GM23338 (cell line): ENCODE measurements at regions not wholly inside any gene's neighbourhood (a gene's known extent, or its start where the extent isn't known, plus 50 kb on each side); places are given as distances from the start of the nearest gene placed in this dataset.

Source experiments
- CREB1 ChIP-seq: fragments of 250-450 bp; sonication (Bioruptor Pico); IDR thresholded peaks from 2 replicates; pipeline ENCODE4 v1.5.0; 2020; ENCODE audit warnings: low read depth, mild to moderate bottlenecking, moderate library complexity
- EZH2 ChIP-seq: fragments of 200-600 bp; sonication (generic); IDR thresholded peaks from one replicate; pipeline ENCODE4 v1.8.0; 2017; ENCODE audit warnings: antibody characterized with exemption, mild to moderate bottlenecking, low read depth; ENCODE audit not compliant: unreplicated experiment
- EZH2phosphoT487 ChIP-seq: fragments of 200-600 bp; sonication (generic); IDR thresholded peaks from one replicate; pipeline ENCODE4 v1.8.1; 2018; ENCODE audit warnings: antibody characterized with exemption; ENCODE audit not compliant: unreplicated experiment
- JUNB ChIP-seq: IDR thresholded peaks from one replicate; pipeline ENCODE4 v1.6.1; 2016; ENCODE audit warnings: antibody characterized with exemption; ENCODE audit not compliant: unreplicated experiment
- NANOG ChIP-seq: IDR thresholded peaks from 2 replicates; pipeline ENCODE4 v1.6.1; 2016; ENCODE audit warnings: antibody characterized with exemption, borderline replicate concordance
- POLR2AphosphoS5 ChIP-seq: IDR thresholded peaks from 2 replicates; pipeline ENCODE4 v1.6.1; 2016; ENCODE audit warnings: antibody characterized with exemption, low read depth
- STAT1 ChIP-seq: IDR thresholded peaks from one replicate; pipeline ENCODE4 v1.6.1; 2016; ENCODE audit warnings: antibody characterized with exemption; ENCODE audit not compliant: unreplicated experiment
- ZNF114 ChIP-seq: fragments of 250-450 bp; sonication (Bioruptor Pico); IDR thresholded peaks from 2 replicates; pipeline ENCODE4 v1.5.0; 2020; ENCODE audit warnings: mild to moderate bottlenecking, moderate library complexity
- ZNF331 ChIP-seq: fragments of 250-450 bp; sonication (Bioruptor Pico); IDR thresholded peaks from 2 replicates; pipeline ENCODE4 v1.5.0; 2020; ENCODE audit warnings: low read depth, mild to moderate bottlenecking, moderate library complexity
- TF ChIP-seq, protein P1 (sequence below), 2 experiments: fragments of 200-600 bp in 1 of 2; sonication (generic) in 1 of 2; conservative IDR thresholded peaks; 2 replicates each; pipeline versions ENCODE4 v1.5.1 to v1.6.1; 2016 to 2017; ENCODE audit warnings: antibody characterized with exemption in 2 of 2, low read depth in 2 of 2, mild to moderate bottlenecking in 2 of 2, moderate library complexity in 1 of 2
- TF ChIP-seq, protein P2 (sequence below): IDR thresholded peaks from one replicate; pipeline ENCODE4 v1.6.1; 2018; ENCODE audit warnings: antibody characterized with exemption; ENCODE audit not compliant: unreplicated experiment
- TF ChIP-seq, protein P3 (sequence below): IDR thresholded peaks from 2 replicates; pipeline ENCODE4 v1.6.1; 2016; ENCODE audit warnings: antibody characterized with exemption

DNA sequence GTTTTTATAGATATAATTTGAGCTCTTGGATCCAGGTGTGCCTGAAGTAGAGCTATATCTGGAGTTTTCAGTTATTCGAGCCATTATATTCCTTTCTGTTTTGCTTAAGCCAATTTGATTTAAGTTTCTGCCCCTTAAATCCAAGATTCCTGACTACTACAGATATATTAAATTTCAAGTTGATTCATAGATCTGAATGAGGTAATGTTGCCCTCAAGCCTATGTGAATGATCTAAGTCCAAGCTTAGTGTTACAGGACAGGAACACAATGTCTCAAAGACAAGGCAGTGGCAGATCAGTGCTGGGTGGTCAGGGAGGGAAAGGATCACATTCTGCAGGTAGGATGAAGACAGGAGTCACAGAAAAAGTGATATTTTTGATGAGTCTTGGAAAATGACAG is 75.7 kb upstream of the CTBP2 start:
- TF ChIP-seq POLR2AphosphoS5 (no peak), EZH2 (no peak), EZH2phosphoT487 (no peak), ZNF331 (CRISPR knock-in tag) (no peak), CREB1 (CRISPR knock-in tag) (no peak), JUNB (no peak), NANOG (no peak), STAT1 (no peak), ZNF114 (CRISPR knock-in tag) (no peak)
- TF ChIP-seq, protein P1, sequence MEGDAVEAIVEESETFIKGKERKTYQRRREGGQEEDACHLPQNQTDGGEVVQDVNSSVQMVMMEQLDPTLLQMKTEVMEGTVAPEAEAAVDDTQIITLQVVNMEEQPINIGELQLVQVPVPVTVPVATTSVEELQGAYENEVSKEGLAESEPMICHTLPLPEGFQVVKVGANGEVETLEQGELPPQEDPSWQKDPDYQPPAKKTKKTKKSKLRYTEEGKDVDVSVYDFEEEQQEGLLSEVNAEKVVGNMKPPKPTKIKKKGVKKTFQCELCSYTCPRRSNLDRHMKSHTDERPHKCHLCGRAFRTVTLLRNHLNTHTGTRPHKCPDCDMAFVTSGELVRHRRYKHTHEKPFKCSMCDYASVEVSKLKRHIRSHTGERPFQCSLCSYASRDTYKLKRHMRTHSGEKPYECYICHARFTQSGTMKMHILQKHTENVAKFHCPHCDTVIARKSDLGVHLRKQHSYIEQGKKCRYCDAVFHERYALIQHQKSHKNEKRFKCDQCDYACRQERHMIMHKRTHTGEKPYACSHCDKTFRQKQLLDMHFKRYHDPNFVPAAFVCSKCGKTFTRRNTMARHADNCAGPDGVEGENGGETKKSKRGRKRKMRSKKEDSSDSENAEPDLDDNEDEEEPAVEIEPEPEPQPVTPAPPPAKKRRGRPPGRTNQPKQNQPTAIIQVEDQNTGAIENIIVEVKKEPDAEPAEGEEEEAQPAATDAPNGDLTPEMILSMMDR (conservative IDR thresholded peaks at IDR 0.05; ENCODE audit: low read depth in 2 of 2) = no peak
- TF ChIP-seq, protein P2, sequence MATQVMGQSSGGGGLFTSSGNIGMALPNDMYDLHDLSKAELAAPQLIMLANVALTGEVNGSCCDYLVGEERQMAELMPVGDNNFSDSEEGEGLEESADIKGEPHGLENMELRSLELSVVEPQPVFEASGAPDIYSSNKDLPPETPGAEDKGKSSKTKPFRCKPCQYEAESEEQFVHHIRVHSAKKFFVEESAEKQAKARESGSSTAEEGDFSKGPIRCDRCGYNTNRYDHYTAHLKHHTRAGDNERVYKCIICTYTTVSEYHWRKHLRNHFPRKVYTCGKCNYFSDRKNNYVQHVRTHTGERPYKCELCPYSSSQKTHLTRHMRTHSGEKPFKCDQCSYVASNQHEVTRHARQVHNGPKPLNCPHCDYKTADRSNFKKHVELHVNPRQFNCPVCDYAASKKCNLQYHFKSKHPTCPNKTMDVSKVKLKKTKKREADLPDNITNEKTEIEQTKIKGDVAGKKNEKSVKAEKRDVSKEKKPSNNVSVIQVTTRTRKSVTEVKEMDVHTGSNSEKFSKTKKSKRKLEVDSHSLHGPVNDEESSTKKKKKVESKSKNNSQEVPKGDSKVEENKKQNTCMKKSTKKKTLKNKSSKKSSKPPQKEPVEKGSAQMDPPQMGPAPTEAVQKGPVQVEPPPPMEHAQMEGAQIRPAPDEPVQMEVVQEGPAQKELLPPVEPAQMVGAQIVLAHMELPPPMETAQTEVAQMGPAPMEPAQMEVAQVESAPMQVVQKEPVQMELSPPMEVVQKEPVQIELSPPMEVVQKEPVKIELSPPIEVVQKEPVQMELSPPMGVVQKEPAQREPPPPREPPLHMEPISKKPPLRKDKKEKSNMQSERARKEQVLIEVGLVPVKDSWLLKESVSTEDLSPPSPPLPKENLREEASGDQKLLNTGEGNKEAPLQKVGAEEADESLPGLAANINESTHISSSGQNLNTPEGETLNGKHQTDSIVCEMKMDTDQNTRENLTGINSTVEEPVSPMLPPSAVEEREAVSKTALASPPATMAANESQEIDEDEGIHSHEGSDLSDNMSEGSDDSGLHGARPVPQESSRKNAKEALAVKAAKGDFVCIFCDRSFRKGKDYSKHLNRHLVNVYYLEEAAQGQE = no peak
- TF ChIP-seq, protein P3, sequence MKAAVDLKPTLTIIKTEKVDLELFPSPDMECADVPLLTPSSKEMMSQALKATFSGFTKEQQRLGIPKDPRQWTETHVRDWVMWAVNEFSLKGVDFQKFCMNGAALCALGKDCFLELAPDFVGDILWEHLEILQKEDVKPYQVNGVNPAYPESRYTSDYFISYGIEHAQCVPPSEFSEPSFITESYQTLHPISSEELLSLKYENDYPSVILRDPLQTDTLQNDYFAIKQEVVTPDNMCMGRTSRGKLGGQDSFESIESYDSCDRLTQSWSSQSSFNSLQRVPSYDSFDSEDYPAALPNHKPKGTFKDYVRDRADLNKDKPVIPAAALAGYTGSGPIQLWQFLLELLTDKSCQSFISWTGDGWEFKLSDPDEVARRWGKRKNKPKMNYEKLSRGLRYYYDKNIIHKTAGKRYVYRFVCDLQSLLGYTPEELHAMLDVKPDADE = no peak
